UCSD-AML1 (cell line): ENCODE measurements at regions not wholly inside any gene's neighbourhood (a gene's known extent, or its start where the extent isn't known, plus 50 kb on each side); places are given as distances from the start of the nearest gene placed in this dataset.

Source experiments
- DNase-seq: peaks from one replicate; lab custom pipeline; 2025; ENCODE audit not compliant: unreplicated experiment; lab: John Stamatoyannopoulos, UW

- no peak for DNase-seq
These were observed 351.8 kb downstream of the BUD13 start for GRCh38 chr11:116420770-116421528.

GRCh38 chr11:116420030-116420429 lies 352.8 kb downstream of the BUD13 start:
- no peak for DNase-seq

DNA sequence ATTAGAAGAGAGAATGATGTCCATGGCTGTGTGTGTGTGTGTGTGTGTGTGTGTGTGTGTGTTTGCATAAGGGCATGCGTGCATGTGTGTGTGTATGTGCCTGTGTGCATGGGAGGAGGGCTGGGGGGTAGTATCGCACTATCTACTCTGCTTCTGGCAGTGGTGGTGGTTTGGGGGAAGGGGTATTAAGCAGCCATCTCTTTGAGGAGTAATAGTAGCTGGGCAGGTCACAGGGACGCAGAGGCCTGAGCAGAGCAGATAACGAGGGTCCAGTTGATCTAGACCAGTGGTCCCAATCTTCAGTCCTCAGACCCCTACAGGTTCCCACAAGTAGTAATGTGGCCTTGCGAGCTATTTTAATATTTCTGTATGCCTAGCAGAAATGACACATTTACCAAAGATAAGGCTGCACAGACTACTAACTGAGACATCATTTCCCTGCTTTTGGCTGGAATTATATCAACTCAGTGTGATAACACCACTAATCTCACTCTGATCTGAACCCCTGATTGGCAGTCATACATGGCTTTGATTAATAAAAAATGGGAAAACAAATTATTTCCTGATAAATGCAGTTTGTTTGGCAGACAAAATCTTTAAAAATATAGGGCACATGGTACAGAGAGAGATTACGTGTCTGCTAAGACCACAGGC lies 354.3 kb downstream of the BUD13 start:
- no peak for DNase-seq

GRCh38 chr11:116416852-116417251 lies 355.9 kb downstream of the BUD13 start:
- no peak for DNase-seq

DNA sequence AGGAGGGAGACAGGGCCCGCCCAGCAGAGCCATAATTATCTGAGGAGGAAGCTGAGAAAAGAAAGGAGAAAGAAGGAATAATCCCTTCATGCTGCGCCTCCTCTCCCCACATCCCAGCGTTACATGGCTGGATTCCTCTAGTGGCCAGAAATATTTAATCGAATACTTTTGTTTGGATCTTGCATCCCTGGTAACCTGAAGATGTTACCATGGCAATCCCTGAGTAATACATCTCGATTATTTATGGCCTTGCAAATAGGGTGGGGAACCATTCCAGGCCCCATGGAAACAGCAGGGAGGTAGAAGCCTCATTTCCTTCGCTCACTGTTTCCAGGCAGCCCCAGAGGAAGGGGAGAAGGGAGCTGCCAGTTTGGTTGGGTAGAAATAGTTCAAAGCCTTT lies 357.7 kb downstream of the BUD13 start:
- no peak for DNase-seq

DNA sequence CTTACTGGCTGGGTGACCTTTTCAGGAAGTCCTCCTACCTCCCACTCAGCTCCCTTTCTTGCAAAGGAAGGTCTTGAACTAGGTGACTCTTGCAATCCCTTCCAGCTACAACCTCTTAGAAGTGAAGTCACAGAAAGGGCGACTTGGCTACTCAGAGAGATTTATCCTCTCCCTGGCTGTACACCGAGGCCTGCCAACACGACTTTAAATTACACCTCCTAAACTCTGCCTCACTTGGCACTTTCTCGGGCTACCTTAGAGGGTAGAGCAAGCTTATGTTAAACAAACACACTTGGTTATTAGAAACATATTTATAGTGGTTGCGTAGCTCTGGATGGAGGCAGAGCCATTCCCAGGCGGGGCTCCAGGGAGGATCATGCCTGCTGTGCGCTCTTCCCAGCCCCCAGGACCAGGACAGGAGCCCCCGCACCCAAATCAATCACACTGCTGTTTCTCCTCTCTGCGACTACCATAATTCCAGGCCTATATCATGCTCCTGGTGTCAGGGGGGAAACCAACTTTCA lies 358.4 kb downstream of the BUD13 start:
- DNase-seq: no peak

DNA sequence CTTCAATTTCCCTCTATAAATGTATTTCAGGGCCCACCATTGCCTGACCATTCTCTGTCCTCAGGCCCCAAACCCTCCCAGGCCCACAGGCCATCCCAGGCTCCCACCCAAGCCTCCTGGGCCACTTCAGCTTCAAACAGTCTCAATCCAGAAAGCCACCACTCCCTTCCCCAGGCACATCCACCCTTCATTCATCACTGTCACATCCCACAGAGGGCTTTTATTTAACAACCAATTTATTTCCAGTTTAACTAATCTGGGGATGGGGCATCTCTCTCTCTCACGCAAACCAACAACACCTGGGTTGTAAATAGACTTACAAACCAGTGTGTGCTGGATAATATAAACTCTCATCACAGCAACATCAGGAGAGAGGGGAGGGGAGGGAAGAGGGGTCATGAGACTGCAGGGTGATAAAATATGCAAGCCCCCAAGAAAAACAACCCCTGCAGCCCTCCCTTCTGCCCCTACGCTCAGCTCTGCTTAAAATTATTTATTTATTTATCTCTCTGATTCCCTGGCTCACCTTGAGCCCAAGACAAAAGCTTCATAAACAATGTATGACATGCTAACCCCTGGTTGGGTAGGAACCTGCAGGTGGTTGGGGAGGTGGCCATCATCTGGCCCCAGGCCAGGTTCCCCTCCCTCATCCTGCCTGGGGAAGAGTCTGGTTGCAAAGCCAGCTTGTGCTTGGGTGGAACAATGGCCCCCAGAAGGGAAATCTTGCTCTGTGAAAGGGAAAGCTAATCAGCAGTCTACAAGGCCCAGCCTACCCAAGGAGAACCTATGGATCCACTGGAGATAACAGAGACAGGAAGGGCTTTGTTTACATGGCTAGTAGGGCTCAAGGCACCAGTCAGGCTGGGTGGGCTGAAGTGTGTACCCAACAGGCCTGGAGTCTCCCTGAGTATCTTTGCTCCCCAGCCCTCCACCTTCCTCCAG lies 359.2 kb downstream of the BUD13 start:
- DNase-seq: no peak

- no peak for DNase-seq
These were observed 360.5 kb downstream of the BUD13 start for GRCh38 chr11:116412118-116412889.

DNA sequence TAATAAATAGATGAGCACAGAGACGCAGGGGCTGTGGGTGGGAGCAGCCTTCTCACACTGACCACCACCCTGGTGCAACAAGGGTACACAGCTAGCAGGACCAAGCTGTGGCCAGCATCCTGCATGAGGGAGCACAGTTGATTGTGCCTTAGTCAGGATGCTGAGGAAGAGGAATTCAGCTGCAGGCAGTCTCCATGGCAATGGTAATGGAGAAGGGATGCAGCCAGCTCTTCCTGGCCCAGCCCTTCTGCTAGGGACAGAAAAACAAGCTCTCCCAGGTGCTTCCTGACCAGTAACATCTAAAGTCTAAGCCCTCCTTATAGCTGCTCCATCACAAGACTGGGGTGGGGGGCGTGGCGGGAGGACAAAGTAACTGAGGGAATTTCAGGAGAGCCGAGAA lies 363.5 kb downstream of the BUD13 start:
- DNase-seq: no peak

- no peak for DNase-seq
These were observed 366.7 kb downstream of the BUD13 start for GRCh38 chr11:116406042-116406441.

DNA sequence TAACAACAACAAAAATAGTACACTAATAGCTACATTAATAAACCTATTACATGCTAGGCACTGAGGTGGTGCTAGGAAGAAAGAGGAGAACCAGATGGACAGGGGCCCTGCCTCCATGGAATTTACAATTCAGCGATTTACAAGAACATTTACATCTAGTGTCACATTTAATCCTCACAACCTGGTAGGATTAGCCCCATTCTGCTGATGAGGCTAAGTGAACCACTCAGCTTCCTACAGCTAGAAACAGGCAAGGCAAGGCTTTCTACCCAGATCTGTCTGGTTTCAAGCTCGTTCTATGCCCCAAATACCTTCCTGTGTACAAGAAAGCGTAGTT lies 368.4 kb downstream of the BUD13 start:
- no peak for DNase-seq

DNA sequence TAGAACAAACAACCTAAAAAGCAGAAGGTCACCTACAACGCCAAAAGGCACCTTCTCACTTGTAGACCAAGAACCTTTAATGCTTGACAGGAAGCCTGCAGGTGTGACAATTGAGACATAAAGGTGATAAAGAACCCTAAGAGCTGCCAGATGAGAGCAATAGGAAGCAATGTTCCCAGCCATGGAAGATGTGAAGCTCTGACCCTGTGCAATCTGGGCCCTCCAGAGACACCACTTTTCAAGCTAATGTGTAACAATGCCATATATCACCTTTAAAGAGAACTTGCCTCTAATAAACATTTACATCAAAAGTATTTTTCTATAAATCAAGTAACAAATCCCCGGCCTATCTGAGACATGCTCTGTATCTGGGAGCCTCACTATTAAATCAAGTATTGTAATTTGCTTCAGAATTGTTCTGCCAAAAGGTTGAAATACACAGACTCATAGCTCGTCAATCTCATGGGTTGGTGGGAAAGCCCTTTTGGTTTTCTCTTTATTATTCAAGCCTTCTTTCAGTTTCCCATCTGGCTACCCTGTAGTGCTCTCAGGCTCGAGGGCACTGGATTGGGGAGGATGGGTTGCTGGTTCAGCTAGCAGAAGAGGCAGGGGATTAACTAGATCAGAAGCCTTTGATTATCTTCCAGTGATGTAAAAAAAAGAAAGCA lies 368.9 kb downstream of the BUD13 start:
- DNase-seq: no peak

DNA sequence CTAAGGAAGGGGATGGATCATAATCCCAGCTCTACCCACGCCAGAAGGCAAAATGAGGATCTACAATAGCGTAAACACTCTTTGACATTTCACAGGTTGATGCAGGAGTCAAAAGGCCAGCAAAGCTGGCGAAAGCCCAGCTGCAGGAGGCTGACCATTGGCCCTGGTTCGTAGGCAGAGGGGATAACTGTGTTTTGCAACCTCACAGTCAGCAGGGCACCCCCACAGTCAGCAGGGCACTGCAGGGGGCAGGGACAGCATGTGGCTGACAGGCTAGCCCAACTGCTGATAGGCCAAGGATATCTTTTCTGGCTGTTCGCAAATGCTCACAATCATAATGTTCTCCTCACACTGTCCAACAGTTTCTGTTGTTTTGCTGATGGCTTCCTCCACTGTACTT lies 372.7 kb downstream of the BUD13 start:
- DNase-seq: no peak

GRCh38 chr11:116397602-116398084 lies 375.1 kb downstream of the BUD13 start:
- DNase-seq: no peak

- DNase-seq: no peak
These were observed 376.5 kb downstream of the BUD13 start for GRCh38 chr11:116396331-116396730.

DNA sequence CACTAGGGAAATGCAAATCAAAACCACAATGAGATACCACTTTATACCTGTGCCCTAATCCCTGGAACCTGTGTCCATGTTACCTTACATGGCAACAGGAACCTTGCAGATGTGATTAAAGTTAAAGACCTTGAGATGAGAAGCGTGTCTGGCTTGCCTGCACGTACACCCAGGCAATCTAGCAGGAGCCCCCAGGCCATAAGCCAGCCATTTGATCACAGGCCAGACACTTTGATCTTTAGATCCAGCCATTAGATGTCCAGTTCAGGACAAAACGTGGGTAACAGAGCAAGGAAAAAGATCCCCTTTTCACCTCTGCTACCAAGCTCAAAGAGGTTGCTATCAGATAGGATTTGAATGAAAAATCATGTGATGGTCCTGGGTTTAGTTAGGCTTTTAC lies 378.8 kb downstream of the BUD13 start:
- DNase-seq: no peak

DNA sequence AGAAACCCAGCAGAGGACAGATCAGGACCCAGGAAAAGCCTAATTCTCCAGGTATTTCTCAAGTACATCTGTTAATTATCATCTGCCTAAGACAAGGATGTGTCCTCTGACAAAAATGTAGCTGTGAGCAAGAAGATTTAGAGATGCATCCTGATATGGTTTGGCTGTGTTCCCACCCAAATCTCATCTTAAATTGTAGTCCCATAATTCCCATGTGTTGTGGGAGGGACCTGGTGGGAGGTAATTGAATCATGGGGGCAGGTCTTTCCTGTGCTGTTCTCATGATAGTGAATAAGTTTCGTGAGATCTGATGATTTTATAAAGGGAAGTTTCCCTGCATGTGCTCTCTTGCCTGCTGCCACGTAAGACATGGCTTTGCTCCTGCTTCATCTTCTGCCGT lies 381.8 kb downstream of the BUD13 start:
- no peak for DNase-seq

DNA sequence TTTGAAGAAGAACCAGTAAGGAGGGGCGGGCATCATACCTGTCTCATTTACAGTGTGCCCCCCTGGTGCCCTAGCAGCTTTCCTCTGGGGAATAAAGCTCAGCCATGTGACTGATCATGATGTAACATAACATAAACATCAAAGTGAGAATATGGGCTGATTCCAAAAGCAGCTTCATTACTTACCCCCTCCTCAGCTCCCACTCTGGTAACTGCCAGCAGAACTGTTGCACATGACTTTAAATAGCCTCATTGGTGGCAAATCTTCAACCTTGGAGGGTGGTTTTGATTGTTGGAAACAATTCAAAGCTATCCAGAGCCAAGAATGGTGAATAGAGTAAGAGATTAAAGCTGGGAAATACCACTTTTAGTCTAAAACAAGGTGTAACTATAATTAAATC lies 384.6 kb downstream of the BUD13 start:
- DNase-seq: no peak

DNA sequence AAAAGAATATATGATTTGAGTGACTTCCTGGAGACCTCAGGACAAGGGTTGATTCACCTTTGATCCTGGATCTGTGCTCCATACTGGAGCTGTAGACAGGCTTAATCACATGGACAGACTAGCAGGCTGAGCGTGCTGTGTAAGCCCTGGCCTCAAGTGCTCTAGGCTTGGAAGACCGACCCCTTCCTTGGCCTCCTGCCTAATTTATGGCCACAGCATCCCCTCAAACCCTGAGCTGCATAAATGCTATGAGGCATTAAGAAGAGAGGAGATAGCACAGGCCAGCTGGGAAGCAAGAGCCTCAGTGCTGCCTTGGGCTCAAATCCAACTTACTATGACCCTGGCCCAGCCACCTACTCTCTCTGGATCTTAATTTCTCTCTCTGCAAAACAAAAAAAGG lies 385.1 kb downstream of the BUD13 start:
- no peak for DNase-seq

- DNase-seq: no peak
These were observed 386.6 kb downstream of the BUD13 start for GRCh38 chr11:116386118-116386699.
